HepG2 (cell line): ENCODE measurements at regions not wholly inside any gene's neighbourhood (a gene's known extent, or its start where the extent isn't known, plus 50 kb on each side); places are given as distances from the start of the nearest gene placed in this dataset.

Source experiments
- ATF7 ChIP-seq, 2 experiments: fragments of 450-650 bp in 1 of 2; sonication (generic) in 1 of 2; formaldehyde crosslinking in 1 of 2; IDR thresholded peaks; 2 replicates each; pipeline versions ENCODE4 v1.4.0 to v1.6.1; 2016 to 2020; ENCODE audit warnings: antibody characterized with exemption in 1 of 2, mild to moderate bottlenecking in 1 of 2, missing genetic modification reagents in 1 of 2
- FIP1L1 ChIP-seq: fragments of 200-400 bp; formaldehyde crosslinking; IDR thresholded peaks from 2 replicates; pipeline ENCODE4 v1.6.1; 2018; ENCODE audit warnings: low read depth, mild to moderate bottlenecking, low read length, moderate library complexity, borderline replicate concordance; ENCODE audit not compliant: insufficient read depth
- HNRNPH1 ChIP-seq: fragments of 200-400 bp; formaldehyde crosslinking; optimal IDR thresholded peaks from 2 replicates; pipeline ENCODE3; 2017; ENCODE audit warnings: mild to moderate bottlenecking, low read depth, low read length
- MTF1 ChIP-seq: sonication (generic); formaldehyde crosslinking; IDR thresholded peaks from 2 replicates; pipeline ENCODE4 v1.5.0; 2020; ENCODE audit warnings: missing genetic modification reagents
- NFYB ChIP-seq: sonication (generic); formaldehyde crosslinking; IDR thresholded peaks from 2 replicates; pipeline ENCODE4 v1.4.0; 2020; ENCODE audit warnings: missing genetic modification reagents
- NR2C2 ChIP-seq: sonication (generic); formaldehyde crosslinking; IDR thresholded peaks from 2 replicates; pipeline ENCODE4 v1.4.0; 2020; ENCODE audit warnings: missing genetic modification reagents, mild to moderate bottlenecking, moderate library complexity, borderline replicate concordance
- POLR2A ChIP-seq, 2 experiments: IDR thresholded peaks; 2 replicates each; pipeline ENCODE4 v1.6.1; 2011; ENCODE audit warnings: low read depth in 2 of 2, low read length in 2 of 2, mild to moderate bottlenecking in 1 of 2, moderate library complexity in 1 of 2; ENCODE audit not compliant: insufficient read depth in 1 of 2
- REXO4 ChIP-seq: sonication (generic); formaldehyde crosslinking; IDR thresholded peaks from 2 replicates; pipeline ENCODE4 v1.8.0; 2022; ENCODE audit warnings: missing genetic modification reagents, mild to moderate bottlenecking, borderline replicate concordance
- SETDB1 ChIP-seq: sonication (generic); formaldehyde crosslinking; IDR thresholded peaks from 2 replicates; pipeline ENCODE4 v1.5.1; 2020; ENCODE audit warnings: missing genetic modification reagents, mild to moderate bottlenecking, borderline replicate concordance
- ZNF431 ChIP-seq: sonication (generic); formaldehyde crosslinking; IDR thresholded peaks from 2 replicates; pipeline ENCODE4 v1.9.0; 2022; ENCODE audit warnings: missing genetic modification reagents, low read depth, mild to moderate bottlenecking, borderline replicate concordance
- ZNF546 ChIP-seq: sonication (generic); formaldehyde crosslinking; conservative IDR thresholded peaks from 2 replicates; pipeline ENCODE4 v1.8.1; 2023; ENCODE audit warnings: mild to moderate bottlenecking, missing genetic modification reagents
- TF ChIP-seq, protein P1 (sequence below): sonication (generic); formaldehyde crosslinking; IDR thresholded peaks from 2 replicates; pipeline ENCODE4 v1.5.0; 2020; ENCODE audit warnings: mild to moderate bottlenecking, missing genetic modification reagents, moderate library complexity
- TF ChIP-seq, protein P2 (sequence below): fragments of 450-650 bp; IDR thresholded peaks from 2 replicates; pipeline ENCODE4 v1.6.1; 2017; ENCODE audit warnings: mild to moderate bottlenecking

DNA sequence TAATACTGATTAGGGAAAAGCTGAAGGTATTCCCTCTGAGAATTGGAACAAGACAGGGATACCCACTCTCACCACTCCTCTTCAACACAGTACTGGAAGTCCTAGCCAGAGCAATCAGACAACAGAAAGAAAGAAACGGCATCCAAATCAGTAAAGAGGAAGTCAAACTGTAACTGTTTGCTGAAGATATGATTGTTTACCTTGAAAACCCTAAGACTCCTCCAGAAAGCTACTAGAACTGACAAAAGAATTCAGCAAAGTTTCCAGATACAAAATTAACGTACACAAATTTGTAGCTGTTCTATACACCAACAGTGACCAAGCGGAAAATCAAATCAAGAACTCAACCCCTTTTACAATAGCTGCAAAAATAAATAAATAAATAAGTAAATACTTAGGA is 78.6 kb downstream of the EXTL2 start:
- no peak for TF ChIP-seq ZNF546 (CRISPR knock-in tag)
- no peak for TF ChIP-seq ZNF431 (CRISPR knock-in tag)
- no peak for TF ChIP-seq POLR2A (IDR thresholded peaks at IDR 0.05; ENCODE audit: insufficient read depth in 1 of 2, low read depth in 2 of 2, low read length in 2 of 2)
- TF ChIP-seq FIP1L1, result no peak
- TF ChIP-seq, protein P1, sequence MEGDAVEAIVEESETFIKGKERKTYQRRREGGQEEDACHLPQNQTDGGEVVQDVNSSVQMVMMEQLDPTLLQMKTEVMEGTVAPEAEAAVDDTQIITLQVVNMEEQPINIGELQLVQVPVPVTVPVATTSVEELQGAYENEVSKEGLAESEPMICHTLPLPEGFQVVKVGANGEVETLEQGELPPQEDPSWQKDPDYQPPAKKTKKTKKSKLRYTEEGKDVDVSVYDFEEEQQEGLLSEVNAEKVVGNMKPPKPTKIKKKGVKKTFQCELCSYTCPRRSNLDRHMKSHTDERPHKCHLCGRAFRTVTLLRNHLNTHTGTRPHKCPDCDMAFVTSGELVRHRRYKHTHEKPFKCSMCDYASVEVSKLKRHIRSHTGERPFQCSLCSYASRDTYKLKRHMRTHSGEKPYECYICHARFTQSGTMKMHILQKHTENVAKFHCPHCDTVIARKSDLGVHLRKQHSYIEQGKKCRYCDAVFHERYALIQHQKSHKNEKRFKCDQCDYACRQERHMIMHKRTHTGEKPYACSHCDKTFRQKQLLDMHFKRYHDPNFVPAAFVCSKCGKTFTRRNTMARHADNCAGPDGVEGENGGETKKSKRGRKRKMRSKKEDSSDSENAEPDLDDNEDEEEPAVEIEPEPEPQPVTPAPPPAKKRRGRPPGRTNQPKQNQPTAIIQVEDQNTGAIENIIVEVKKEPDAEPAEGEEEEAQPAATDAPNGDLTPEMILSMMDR (CRISPR knock-in tag), result no peak
- TF ChIP-seq HNRNPH1, result no peak
- TF ChIP-seq REXO4 (CRISPR knock-in tag), result no peak
- TF ChIP-seq MTF1 (CRISPR knock-in tag), result no peak
- TF ChIP-seq, protein P2, sequence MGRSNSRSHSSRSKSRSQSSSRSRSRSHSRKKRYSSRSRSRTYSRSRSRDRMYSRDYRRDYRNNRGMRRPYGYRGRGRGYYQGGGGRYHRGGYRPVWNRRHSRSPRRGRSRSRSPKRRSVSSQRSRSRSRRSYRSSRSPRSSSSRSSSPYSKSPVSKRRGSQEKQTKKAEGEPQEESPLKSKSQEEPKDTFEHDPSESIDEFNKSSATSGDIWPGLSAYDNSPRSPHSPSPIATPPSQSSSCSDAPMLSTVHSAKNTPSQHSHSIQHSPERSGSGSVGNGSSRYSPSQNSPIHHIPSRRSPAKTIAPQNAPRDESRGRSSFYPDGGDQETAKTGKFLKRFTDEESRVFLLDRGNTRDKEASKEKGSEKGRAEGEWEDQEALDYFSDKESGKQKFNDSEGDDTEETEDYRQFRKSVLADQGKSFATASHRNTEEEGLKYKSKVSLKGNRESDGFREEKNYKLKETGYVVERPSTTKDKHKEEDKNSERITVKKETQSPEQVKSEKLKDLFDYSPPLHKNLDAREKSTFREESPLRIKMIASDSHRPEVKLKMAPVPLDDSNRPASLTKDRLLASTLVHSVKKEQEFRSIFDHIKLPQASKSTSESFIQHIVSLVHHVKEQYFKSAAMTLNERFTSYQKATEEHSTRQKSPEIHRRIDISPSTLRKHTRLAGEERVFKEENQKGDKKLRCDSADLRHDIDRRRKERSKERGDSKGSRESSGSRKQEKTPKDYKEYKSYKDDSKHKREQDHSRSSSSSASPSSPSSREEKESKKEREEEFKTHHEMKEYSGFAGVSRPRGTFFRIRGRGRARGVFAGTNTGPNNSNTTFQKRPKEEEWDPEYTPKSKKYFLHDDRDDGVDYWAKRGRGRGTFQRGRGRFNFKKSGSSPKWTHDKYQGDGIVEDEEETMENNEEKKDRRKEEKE, result no peak
- TF ChIP-seq SETDB1 (CRISPR knock-in tag), result no peak
- TF ChIP-seq NFYB (CRISPR knock-in tag), result no peak
- no peak for TF ChIP-seq ATF7 (IDR thresholded peaks at IDR 0.05)
- no peak for TF ChIP-seq ATF7 (CRISPR knock-in tag; IDR thresholded peaks at IDR 0.05)
- no peak for TF ChIP-seq NR2C2
